Daoy (cell line): ENCODE measurements at regions not wholly inside any gene's neighbourhood (a gene's known extent, or its start where the extent isn't known, plus 50 kb on each side); places are given as distances from the start of the nearest gene placed in this dataset.
A peak's percentile ranks its signal among the peaks of the same experiment; 100 is the strongest.
"Not testable (repeated sequence)": the region's sequence is repeated elsewhere in the genome, so short reads cannot be mapped to it uniquely, and the experiment has no call there.

Experiments
- DNase-seq: peaks from one replicate; pipeline ENCODE4 v3.0.0-alpha.2; 2015; ENCODE audit warnings: low read depth

DNA sequence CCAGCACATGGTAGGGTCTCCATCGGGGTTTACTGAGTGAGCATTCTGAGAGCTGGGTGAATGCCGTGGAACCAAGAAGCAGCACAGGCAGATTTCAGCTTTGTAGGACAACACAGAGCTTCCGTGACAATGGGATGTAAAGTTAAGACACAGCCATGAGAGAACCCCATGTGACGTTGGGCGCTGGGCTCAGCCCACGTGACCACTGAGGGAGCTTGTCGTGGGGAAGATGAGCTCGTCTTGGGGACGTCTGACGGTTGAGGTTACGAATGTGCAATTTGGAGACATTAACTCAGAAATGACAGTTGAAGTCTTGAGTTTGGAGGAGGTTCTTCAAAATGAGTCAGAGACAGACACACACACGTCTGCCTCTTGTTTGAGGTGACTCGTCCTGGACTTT is 51.5 kb upstream of the MUC20 start:
- DNase-seq = not testable (repeated sequence)

DNA sequence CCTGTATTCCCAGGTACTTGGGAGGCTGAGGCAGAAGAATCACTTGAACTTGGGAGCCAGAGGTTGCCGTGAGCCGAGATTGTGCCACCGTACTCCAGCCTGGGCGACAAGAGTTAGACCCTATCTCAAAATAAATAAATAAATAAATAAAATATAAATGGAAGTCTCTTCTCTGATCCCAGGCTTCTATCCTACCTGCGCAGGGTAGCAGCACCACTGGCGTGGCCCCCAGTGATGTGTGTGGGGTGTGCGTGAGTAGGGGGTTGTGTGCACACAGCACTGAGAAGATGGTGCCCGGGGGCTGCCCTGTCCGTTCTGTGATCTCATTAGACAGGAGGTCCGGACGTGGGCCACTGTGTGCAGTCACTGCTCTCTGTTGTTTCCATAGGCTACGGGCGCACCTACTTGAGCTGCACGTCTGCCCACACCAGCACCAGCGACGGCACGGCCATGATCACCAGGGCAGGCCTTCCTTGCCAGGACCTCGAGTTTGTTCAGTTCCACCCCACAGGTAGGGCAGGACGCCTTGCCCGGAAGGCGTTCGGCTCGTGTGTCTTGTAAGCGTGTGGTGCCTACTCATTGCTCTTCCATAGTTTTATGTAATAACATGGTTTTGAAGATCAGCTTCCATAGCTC is 52.5 kb upstream of the MUC20 start:
- DNase-seq = not testable (repeated sequence)

DNA sequence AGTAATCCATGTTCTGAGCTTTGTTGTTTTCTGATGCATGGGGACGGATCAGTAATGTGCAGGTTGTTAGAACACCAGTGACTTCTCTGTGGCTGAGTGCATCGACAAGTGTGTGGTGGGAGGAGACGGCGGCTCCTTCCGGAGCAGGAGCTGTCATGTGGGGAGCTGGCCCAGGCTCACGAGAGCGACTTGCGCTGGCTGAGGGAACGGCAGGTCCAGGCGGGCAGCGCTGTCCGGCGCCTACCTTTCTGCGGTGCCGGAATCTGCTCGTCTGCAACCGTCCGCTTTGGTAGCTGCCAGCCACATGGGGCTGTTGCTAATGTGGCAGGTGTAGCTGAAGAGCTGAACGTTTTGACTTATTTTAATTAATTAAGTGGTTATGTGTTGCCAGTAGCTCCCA is 55.5 kb upstream of the MUC20 start:
- DNase-seq = not testable (repeated sequence)

DNA sequence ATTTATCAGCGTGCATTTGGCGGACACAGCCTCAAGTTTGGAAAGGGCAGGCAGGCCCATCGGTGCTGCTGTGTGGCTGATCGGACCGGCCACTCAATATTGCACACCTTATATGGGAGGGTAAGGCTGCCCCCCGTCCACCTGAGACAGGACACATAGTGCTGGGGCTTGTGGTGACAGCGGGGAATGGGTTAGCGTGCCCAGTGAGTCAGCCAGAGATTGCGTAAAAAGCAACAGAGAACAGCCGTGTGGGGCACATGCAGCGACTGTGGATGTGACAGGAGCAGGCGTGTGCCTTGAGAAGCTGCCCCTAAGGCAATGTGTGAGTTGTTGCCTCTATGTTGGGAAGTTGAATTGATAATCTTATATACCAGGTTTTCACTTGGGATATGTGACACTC is 56.6 kb upstream of the MUC20 start:
- not testable (repeated sequence) for DNase-seq

DNA sequence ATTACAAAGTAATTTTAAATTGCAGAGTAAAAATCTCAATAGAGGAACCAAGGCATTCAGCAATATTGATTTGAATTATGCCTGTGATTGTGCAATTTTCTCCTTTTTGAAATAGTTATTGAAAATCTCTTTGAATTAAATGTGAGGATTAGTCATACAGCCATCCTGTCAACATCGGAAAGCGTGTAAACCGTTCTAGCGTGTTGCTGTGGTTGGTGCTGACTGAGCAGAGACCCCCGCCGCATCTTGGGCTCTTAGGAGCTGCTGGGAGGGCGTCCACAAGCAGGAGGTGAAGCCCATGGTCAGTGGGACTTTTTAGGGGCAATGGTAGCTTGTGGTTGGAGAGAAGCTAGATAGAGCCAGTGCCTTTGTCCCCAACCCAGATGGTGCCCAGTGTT is 61.6 kb upstream of the MUC20 start:
- not testable (repeated sequence) for DNase-seq

DNA sequence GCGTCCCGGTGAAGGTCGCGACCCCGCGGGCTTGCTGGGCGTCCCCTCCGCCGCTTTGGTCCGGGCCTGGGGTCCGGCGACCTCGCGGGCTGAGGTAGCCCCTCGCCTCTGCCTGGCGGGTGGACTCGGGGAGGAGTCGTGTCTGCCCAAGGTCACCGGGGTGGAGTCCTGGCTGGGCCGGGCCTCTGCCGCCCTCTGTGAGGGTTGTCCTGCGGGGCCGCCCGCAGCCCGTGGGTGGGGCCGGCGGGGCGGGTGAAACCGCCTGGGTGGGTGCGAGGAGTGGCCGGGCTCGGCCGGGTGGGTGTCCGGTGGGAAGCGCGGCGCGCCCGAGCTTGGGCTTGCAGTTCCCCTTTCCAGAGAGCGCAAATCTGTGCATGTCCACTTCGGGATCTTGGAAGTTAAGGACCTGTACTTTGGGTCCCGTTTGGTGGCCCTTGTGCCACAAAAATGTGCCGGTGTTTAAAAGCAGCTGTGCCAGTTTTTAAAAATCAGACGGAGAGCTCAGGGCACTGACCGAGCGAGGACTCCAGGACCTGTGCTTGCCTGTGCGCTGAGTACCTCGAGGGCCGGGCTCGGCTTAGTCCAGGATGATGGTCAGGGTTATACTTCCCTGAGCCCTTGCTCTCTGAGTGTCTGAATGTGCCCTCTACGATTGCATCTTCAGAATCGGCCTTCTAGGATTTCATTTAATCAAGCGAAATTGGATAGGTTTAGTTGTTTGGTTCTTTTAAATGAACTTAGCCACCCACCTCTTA is 62.2 kb upstream of the MUC20 start:
- DNase-seq = not testable (repeated sequence)

DNA sequence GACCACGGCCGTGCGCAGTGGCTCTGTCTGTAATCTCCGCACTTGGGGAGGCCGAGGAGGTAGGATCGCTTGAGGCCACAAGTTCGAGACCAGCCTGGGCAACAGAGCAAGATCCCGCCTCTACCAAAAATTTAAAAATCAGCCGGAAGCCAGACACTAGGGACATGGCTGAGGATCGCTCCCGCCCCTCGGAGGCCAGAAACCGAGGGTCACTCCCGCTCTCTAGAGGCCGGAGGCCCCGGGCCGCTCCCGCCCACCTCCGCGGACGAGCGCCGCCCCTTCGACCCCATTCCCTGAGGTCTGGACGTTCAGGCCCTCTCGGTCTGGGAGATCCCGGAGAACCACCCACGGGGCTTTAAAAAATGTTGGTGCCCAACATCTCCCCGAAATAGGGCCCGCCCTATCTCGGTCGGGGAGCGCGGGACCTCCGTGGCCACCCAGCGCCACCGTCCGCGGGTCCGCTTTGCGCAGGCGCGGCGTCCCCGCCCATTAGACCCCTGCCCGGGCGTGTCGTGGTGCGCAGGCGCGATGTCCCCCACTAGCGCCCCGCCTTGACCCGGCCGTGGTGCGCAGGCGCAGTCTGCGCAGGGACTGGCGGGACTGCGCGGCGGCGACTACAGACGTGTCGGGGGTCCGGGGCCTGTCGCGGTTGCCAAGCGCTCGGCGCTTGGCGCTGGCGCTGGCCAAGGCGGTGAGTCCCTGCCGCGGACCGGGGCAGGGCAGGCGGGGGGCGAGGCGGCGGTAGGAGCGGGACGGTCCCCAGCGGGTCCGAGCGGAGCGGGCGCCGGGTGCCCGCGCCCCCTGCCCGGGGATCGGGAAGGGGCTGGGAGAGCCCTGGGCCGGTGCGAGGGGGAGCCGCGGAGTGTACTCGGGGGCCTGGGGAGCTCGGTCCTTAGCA is 63.1 kb upstream of the MUC20 start:
- peak; percentile 74 for DNase-seq

DNA sequence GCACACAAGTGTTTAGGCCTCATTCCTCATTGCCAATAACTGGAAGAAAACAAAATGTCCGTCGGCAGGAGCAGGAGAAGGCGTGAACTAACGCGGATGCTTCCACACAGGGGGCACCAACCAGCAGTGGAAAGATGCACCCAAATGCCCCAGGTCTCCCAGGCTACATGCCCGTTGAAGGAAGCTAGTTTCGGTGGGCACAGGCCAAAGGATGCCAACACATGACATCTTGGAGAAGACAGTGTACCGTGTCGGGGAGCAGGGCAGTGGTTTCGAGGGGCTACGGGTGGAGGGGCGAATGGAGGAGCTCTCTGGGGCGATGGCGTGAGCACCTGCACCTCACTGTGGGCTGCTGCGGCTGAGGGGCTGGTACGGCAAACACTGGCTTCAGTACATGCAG is 64.7 kb upstream of the MUC20 start:
- not testable (repeated sequence) for DNase-seq

DNA sequence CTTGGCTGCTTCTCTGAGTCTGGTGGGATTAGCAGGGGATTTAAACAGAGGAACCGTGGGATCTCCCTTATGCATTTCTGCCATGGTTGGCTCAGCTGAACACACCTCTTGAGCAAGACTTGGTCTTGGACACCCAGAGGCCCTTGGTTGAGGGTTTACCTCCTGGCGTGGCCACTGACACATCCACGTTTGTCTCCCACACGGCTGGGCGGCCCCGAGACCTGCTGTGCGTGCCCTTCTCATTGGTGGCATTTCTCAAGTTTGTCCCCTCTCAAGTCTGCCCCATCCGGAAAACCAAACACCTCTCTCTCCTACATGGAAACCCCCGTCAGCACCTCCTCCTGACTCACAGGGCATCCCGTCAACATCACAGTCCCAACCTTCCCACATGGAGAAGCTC is 66.0 kb upstream of the MUC20 start:
- not testable (repeated sequence) for DNase-seq

DNA sequence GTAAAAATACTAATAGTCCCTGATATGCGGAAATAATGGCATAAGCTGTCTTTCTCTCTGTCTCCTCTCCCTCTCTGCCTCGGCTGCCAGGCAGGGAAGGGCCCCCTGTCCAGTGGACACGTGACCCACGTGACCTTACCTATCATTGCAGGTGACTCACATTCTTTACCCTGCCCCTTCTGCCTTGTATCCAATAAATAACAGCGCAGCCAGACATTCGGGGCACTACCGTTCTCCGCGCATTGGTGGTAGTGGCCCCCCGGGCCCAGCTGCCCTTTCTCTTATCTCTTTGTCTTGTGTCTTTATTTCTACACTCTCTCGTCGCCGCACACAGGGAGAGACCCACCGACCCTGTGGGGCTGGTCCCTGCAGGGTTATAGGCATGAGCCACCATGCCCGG is 66.6 kb upstream of the MUC20 start:
- not testable (repeated sequence) for DNase-seq

DNA sequence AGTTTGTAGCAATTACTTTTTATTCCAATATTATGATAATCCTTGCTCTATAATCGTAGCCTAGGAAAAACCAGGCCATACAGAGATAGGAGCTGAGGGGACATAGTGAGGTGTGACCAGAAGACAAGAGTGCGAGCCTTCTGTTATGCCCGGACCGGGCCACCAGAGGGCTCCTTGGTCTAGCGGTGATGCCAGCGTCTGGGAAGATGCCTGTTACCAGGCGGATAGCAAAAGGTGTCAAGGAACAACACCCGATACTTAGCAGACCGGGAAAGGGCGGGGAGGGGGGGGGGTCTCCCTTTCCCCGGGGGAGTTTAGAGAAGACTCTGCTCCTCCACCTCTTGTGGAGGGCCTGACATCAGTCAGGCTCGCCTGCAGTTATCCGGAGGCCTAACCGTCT is 67.1 kb upstream of the MUC20 start:
- DNase-seq = not testable (repeated sequence)

DNA sequence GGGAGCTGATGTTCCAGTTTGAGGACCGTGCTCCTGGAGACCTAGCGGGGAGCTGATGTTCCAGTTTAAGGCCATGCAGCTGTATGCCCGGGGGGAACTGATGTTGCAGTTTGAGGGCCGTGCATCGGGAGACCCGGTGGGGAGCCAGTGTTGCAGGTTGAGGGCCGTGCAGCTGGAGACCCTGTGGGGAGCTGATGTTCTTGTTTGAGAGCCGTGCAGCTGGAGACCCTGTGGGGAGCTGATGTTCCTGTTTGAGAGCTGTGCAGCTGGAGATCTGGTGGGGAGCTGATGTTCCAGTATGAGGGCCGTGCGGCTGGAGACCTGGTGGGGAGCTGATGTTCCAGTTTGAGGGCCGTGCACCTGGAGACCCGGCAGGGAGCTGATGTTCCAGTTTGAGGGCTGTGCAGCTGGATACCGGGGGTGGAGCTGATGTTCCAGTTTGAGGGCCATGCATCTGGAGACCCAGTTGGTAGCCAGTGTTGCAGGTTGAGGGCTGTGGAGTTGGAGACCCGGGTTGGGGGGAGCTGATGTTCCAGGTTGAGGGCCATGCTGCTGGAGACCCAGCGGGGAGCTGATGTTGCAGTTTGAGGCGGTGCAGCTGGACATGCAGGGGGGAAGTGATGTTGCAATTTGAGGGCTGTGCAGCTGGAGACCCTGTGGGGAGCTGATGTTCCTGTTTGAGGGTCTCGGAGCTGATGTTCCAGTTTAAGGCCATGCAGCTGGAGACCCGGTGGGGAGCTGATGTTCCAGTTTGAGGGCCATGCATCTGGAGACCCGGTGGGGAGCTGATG is 64.4 kb upstream of the APOD start:
- DNase-seq = not testable (repeated sequence)

DNA sequence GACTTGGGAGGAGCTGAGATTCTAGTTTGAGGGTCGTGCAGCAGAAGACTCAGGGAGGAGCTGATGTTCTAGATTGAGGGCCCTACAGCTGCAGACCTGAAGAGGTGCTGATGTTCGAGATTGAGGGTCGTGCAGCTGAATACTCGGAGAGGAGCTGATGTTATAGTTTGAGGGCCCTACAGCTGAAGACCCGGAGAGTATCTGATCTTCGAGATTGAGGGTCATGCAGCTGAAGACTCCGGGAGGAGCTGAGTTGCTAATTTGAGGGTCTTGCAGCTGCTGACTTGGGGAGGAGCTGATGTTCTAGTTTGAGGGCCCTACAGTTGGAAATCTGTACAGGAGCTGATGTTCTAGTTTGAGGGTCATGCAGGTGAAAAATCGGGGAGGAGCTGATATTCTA is 62.1 kb upstream of the APOD start:
- DNase-seq = not testable (repeated sequence)

DNA sequence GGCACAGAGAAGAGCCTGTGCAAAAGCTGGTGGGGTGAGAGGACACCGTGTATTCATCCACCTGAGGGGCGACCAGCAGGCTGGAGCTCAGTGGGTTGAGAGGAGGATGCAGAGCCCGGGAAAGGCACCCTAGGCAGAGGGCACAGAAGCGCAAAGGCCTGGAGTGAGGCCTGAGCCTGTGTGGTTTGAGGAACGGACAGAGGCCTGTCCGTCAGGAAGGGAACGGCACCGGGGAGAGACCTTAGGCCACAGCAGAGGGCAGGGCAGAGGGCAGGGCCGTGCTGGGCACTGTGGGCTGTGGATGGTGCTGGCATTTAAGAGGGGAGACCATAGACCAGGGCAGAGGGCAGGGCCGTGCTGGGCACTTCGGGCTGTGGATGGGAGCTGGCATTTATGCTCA is 59.5 kb upstream of the APOD start:
- not testable (repeated sequence) for DNase-seq

DNA sequence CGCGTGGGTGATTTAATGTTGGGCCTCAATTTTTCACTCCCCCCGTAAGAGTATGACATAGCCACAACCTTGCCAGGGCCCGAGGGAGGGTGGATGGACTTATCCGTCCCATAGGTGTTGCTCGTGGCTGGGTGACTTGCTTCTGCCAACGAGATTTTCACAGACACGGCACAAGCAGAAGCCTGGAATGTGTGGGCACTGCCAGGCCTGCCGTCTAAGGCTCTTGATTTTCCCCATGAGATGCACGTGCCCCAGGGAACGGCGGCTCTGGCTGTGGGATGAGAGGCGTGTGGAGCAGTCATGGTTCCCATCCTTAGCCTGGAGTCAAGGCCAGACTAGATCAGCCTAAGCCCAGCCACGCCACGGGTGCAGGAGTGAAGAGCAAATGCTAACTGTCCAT is 58.6 kb upstream of the APOD start:
- DNase-seq = not testable (repeated sequence)

DNA sequence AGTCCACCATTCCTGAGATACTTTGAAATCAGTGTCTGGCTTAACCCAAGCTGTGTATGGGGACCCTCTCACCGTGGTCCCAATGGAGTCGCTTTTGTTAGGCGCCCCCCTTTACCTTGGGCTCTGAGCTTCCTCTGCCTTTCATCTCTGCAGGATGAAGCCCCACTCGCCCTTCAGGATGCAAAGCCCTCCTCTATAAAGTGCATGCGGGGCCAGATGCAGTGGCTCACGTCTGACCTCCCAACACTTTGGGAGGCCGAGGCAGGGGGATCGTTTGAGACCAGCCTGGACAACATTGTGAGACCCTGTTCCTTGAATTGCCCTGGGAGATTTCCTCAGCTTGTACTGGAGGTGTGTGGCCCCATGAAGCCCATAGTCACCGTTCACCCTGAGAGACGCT is 54.7 kb upstream of the APOD start:
- not testable (repeated sequence) for DNase-seq

DNA sequence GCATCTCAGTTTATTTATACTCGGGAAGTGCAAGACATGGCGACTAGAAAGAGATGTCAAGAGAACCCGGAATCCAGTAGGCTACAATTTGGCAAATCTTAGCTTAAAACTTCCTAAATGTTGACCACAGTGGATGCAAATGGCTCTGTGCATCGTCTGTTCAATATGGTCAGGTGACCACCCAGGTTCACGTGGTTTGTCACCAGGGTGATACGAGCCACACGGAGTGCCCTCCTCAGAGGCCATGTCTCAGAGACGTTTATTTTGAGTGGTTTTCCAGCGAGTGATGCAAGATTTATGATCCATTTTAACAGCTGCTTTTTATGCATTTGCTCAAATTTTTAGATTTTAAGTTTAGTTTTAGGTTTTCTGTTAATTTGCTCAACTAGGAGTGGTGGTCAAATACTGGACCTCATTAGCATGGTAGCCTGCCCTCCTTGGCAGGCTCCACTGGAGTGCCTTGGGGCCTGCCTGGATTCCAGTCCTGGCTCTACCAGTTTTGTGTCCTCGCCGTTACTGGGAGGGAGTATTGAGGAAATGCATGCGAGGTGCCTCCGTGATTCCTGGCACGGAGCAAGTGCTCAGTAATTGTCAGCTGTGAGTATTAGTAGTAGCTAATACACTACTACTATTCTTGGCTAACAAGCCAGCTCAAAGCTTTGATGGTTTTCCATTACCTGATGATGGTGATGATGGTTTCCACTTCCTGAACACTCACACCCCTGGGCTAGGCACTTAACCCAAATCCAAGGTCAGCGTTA is 53.9 kb upstream of the APOD start:
- DNase-seq = not testable (repeated sequence)

DNA sequence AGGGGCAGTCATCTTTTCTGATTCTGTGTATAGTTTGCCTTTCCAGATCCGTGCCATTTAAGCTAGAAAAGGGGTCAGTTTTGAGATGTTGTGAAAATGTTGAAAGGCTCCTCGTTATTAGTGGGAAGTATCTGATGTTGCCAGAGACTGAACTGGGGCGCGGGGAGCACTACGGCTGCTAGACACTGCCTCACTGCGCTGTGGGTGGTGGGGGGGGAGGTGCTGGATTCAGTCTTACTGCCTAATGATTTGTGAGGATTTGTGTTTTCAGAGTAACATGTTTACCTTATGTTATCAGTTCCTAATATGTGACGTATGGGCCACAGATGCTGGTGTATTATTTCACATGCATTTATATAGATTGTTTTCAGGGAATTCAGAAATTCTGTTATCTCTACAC is 53.3 kb upstream of the APOD start:
- DNase-seq = not testable (repeated sequence)

DNA sequence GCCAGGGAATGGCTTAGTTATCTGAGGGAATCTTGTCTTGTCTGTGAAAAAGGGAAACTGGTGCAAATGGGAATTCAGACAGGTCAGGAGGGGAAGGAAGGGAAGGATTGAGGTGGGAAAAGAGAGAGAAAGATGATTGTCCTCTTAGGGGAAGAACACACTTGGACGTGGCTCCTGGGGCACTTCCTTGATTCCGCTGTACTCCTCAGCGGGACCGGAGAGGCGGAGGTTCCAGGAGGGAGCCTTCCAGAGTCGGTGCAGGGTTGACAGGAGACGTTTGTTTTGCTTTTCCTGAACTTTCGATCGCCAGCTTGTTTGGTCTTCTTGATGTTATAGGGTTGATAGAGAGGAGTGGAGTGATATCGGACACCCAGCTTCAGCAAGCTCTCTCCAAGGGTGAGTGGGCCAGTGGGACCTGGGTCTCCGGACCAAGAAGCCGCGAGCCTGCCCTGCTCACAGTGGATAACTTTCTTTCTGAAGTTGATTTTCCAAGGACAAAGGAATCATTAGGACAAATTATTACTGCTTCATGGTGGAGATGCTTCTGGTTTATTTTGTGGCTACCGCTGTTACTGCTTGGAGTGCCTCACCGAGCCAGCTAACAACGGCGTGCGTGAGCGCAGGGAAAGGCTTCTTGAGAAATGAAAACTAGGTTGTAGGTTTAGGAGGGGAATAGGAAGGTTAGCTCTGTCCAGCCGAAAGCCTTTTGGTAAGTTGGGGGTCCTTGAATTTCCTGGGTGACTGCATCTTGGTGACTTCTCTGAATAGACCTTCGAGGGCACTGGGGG is 52.4 kb upstream of the APOD start:
- DNase-seq = not testable (repeated sequence)

DNA sequence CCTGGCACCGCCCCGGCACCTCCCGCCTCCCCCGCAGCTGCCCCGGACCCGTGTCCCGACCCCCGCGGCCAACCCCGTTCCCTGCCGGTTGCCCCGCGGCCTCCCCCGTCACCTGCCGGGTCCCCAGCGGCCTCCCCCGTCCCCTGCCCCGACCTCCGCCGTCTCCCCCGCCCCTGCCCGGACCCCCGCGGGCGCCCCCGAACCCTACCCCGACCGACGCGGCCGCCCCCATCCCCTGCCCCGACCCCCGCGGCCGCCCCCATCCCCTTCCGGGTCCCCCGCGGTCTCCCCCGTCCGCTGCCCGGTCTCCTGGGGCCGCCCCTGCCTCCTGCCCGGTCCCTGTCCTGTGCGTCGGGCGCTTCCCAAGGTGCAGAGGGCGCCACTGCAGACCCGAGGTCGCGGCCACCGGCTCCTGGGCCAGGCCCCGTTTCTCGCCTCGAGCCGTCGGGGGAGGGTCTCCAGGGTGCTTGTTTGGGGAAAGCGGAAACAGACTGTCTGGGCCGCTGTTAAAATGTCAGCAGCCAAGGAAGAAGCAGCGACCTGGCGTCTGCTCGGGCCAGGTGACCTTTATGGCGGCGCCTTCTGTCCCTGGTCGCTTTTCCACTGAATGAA is 51.6 kb upstream of the APOD start:
- not testable (repeated sequence) for DNase-seq
